ENCODE measurements at regions not wholly inside any gene's neighbourhood (a gene's known extent, or its start where the extent isn't known, plus 50 kb on each side); places are given as distances from the start of the nearest gene placed in this dataset.

GRCh38 chr5:143576711-143577484, 173.4 kb upstream of the NR3C1 start (continued):
- TF ChIP-seq ZHX1 (conservative IDR thresholded peaks at IDR 0.05; ENCODE audit: low read length) (no peak), NCOA2 (IDR thresholded peaks at IDR 0.05; ENCODE audit: partially characterized antibody in 2 of 2) (no peak), FIP1L1 (IDR thresholded peaks at IDR 0.05; ENCODE audit: low read depth, low read length, poor library complexity, severe bottlenecking) (no peak), MEIS2 (IDR thresholded peaks at IDR 0.05; ENCODE audit: partially characterized antibody) (peak; percentile 23), ARHGAP35 (IDR thresholded peaks at IDR 0.05; ENCODE audit: partially characterized antibody) (no peak), FOXJ2 (tag; IDR thresholded peaks at IDR 0.05) (no peak), EP400 (IDR thresholded peaks at IDR 0.05) (no peak), KDM2B (CRISPR knock-in tag; IDR thresholded peaks at IDR 0.05) (no peak), NFIC (IDR thresholded peaks at IDR 0.05) (peak; percentile 63), DPF2 (IDR thresholded peaks at IDR 0.05) (no peak), ATF4 (CRISPR knock-in tag; IDR thresholded peaks at IDR 0.05) (no peak), MED1 (CRISPR knock-in tag; IDR thresholded peaks at IDR 0.05; ENCODE audit: borderline replicate concordance) (no peak), ZNF668 (CRISPR knock-in tag; IDR thresholded peaks at IDR 0.05) (no peak), SIN3B (IDR thresholded peaks at IDR 0.05; ENCODE audit: low read depth) (no peak), PRDM10 (IDR thresholded peaks at IDR 0.05; ENCODE audit: partially characterized antibody) (no peak), TAL1 (IDR thresholded peaks at IDR 0.05) (no peak)

All from K562 (cell line).